GM20000 (cell line): ENCODE measurements at regions not wholly inside any gene's neighbourhood (a gene's known extent, or its start where the extent isn't known, plus 50 kb on each side); places are given as distances from the start of the nearest gene placed in this dataset.

ENCODE experiments used
- DNase-seq: peaks from one replicate; pipeline ENCODE4 v3.0.0; 2012; ENCODE audit warnings: low spot score
- TF ChIP-seq, protein P1 (sequence below): IDR thresholded peaks from 2 replicates; pipeline ENCODE4 v1.5.1; 2012; ENCODE audit warnings: mild to moderate bottlenecking, control low read depth; ENCODE audit errors: extremely low read depth, missing control alignments

DNA sequence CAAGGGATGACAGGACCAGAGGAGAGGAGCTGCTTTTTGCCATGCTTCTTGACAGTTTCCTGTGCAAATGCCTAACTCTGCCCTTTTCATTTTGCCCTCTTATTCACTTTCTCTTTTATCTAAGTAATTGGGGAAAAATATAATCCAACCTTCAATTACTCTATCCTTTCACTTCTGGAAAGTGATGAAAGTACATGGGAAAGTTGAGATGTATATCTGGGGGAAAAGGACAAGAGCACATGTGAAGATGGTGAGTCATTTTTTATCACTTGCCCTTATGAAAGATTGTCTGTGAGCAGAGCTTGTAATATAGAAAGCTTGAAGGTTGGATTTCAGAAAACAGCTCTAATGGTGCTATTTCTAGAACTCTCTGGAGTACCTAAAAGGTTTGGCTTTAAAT is 1070.7 kb downstream of the CNTNAP5 start:
- no peak for DNase-seq
- TF ChIP-seq, protein P1, sequence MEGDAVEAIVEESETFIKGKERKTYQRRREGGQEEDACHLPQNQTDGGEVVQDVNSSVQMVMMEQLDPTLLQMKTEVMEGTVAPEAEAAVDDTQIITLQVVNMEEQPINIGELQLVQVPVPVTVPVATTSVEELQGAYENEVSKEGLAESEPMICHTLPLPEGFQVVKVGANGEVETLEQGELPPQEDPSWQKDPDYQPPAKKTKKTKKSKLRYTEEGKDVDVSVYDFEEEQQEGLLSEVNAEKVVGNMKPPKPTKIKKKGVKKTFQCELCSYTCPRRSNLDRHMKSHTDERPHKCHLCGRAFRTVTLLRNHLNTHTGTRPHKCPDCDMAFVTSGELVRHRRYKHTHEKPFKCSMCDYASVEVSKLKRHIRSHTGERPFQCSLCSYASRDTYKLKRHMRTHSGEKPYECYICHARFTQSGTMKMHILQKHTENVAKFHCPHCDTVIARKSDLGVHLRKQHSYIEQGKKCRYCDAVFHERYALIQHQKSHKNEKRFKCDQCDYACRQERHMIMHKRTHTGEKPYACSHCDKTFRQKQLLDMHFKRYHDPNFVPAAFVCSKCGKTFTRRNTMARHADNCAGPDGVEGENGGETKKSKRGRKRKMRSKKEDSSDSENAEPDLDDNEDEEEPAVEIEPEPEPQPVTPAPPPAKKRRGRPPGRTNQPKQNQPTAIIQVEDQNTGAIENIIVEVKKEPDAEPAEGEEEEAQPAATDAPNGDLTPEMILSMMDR = no peak

DNA sequence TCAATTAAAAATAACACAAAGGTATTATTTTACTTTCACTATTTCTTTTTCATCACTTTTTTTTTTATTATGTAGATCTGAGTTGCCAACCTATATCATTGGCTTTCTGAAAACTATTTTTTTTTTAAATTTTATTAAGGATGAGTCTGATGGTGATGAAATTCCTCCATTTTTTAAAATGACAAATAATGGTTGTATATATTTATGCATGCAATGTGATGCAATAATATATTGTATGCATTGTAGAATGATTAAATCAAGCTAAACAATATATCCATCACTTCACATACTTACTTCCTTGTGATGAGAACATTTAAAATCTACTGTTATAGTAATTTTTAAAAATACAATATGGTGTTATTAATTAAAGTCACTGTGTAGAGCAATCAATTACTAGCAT is 1081.6 kb downstream of the CNTNAP5 start:
- DNase-seq = no peak
- TF ChIP-seq, protein P1 = no peak

DNA sequence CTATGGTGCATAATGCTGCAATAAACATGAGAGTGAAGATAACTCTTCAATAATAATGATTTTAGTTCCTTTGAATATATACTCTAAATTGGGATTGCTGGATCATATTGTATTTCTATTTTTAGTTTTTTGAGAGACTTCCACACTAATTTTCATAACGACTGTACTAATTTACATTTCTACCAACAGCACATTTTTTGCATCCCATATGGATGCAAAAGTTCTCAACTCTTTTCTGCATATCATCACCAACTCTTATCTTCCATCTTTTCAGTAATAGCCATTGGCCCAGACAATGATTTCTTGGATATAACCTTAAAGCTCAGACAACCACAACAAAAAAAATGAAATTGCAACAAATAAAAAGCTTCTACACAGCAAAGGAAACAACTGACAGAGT is 1082.4 kb downstream of the CNTNAP5 start:
- TF ChIP-seq, protein P1 = no peak

DNA sequence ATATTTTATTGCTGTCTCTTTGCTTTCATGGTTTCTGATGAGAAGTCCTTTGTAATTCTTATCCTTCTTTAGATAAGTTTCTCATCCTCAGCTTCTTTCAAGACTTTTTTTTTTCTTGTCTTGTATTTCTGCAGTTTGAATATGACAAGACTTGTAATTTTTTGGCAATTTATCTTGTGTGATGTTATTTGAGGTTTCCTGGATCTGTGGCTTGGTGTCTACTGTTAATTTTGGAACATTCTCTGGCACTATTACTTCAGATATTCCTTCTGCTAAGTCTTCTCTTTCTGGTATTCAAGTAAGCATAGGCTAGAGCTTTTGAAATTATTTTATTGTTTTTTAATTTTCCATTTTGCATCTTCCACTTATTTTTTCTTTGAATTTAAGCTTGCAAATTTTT is 1083.2 kb downstream of the CNTNAP5 start:
- DNase-seq = no peak
- TF ChIP-seq, protein P1 = no peak

More for the DNA sequence above, 1082.4 kb downstream of the CNTNAP5 start:
- no peak for DNase-seq

DNA sequence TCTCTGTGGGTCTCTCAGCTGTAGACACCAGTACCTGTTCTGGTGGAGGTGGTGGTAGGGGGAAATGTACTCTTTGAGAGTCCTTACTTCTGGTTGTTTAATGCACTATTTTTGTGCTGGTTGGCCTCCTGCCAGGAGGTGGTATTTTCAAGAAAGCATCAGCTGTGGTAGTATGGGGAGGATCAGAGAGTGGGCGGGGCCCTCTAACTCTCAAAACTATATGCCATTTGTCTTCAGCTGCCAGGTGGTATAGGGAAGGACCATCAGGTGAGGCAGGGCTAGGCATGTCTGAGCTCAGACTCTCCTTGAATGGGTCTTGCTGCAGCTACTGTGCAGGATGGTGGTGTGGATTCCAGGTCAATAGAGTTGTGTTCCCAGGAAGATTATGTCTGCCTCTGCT is 1100.8 kb downstream of the CNTNAP5 start:
- DNase-seq = no peak
- TF ChIP-seq, protein P1 = no peak

DNA sequence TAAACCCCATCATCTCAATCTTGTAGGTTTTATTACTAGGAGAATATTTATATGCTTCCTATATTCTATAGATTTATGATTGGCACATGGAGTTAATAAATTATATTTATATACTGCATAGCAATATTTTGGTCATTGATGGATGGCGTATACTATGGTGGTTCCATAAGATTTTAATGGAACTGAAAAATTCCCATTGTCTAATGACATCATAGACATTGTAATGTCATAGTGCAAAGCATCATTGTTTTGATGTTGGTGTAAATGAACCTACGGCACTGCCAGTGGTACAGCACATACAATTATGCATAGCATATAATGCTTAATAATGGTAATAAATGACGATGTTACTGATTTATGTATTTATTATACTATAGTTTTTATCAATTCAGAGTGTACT is 1135.9 kb downstream of the CNTNAP5 start:
- TF ChIP-seq, protein P1 = no peak
- no peak for DNase-seq

DNA sequence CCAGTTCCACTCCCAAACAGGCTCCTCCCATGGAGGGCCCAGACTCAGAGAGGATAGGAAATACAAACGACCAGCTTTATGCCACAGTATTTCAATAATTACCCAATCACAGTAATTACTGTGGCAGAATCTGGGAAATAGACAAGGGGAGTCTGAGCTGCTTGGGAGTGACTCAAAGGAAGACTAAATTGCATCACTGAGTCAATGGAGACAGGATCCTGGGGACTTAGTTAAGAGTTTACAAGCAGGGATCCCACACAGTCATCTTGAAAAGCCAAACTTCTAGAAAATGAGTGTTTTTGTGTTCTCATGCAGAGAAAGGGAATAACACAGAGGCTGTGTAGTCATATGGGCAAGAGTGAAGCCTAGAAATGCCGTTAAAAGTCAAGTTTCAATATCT is 1142.1 kb downstream of the CNTNAP5 start:
- no peak for DNase-seq
- TF ChIP-seq, protein P1 = no peak
